ENCODE measurements at regions not wholly inside any gene's neighbourhood (a gene's known extent, or its start where the extent isn't known, plus 50 kb on each side); places are given as distances from the start of the nearest gene placed in this dataset.
"Not testable (repeated sequence)": the region's sequence is repeated elsewhere in the genome, so short reads cannot be mapped to it uniquely, and the experiment has no call there.

GRCh38 chr10:30199376-30200016 is 140.1 kb upstream of the JCAD start:
- no peak overlapping the region for H4K91ac ChIP-seq (ENCODE audit: low read depth, low read length, poor library complexity)
- H3K27me3 ChIP-seq (ENCODE audit: control insufficient read depth in 3 of 3, insufficient read depth in 3 of 3, low read depth in 1 of 3, low read length in 3 of 3), result no peaks in the 10 kb centered on the region
- no peak overlapping the region for H3K4ac ChIP-seq (ENCODE audit: low read length)
- peaks cover 0 to 14% of the 10 kb centered on the region in 2 donors for H3K9me3 ChIP-seq (replicated peaks in 1 of 2; ENCODE audit: control insufficient read depth in 2 of 2, insufficient read depth in 1 of 2, low read depth in 1 of 2, low read length in 2 of 2)
- H2BK15ac ChIP-seq (ENCODE audit: low read length), result no peak overlapping the region
- H3K36me3 ChIP-seq (replicated peaks in 1 of 2; ENCODE audit: control insufficient read depth in 2 of 2, insufficient read depth in 2 of 2, low read length in 2 of 2), result no peaks in the 10 kb centered on the region
- H3K4me2 ChIP-seq (ENCODE audit: insufficient read depth, low read length, poor library complexity, severe bottlenecking), result no peak overlapping the region
- no peak overlapping the region for H3K23ac ChIP-seq (ENCODE audit: low read depth, low read length, poor library complexity)
- peak overlapping the region; percentile 69 for H2AFZ ChIP-seq (ENCODE audit: low read length)
- no peak overlapping the region for H3K9ac ChIP-seq (ENCODE audit: low read depth, low read length, poor library complexity)
- no peak overlapping the region for H3K4me3 ChIP-seq (ENCODE audit: low read length in 2 of 2)
- WGBS, 2 donors (ENCODE audit: extremely low coverage in 2 of 2, insufficient read length in 2 of 2, insufficient replicate concordance in 1 of 2), result no CpG with 5 or more reads among the region's 6 CpGs
- H3K14ac ChIP-seq (ENCODE audit: low read length), result no peak overlapping the region
- H3K4me1 ChIP-seq (ENCODE audit: control insufficient read depth in 2 of 2, insufficient read depth in 1 of 2, low read depth in 1 of 2, low read length in 2 of 2), result peaks cover 2 to 5% of the 10 kb centered on the region in 2 donors
- H4K8ac ChIP-seq (ENCODE audit: low read depth, low read length), result no peak overlapping the region
- H3K18ac ChIP-seq (ENCODE audit: low read length), result no peak overlapping the region
- H2BK12ac ChIP-seq (ENCODE audit: low read length), result no peak overlapping the region
- no peak for DNase-seq (ENCODE audit: low spot score)
- no peak overlapping the region for H2BK120ac ChIP-seq (ENCODE audit: low read depth, low read length)
- no peak overlapping the region for H3K27ac ChIP-seq (replicated peaks; ENCODE audit: low read length)
- H3K79me1 ChIP-seq (ENCODE audit: low read depth, low read length), result no peaks in the 10 kb centered on the region
- no peak overlapping the region for H2BK5ac ChIP-seq (ENCODE audit: low read length)
- H2AK5ac ChIP-seq (ENCODE audit: low read depth, low read length), result no peak overlapping the region

- WGBS, 2 donors (ENCODE audit: extremely low coverage in 2 of 2, insufficient read length in 2 of 2, insufficient replicate concordance in 1 of 2), result no CpG with 5 or more reads among the region's 4 CpGs
- Histone ChIP-seq H3K4me2 (ENCODE audit: insufficient read depth, low read length, poor library complexity, severe bottlenecking) (no peak overlapping the region), H2BK15ac (ENCODE audit: low read length) (no peak overlapping the region), H3K4ac (ENCODE audit: low read length) (no peak overlapping the region), H3K9ac (ENCODE audit: low read depth, low read length, poor library complexity) (no peak overlapping the region), H3K27ac (replicated peaks; ENCODE audit: low read length) (no peak overlapping the region), H3K18ac (ENCODE audit: low read length) (no peak overlapping the region), H2BK120ac (ENCODE audit: low read depth, low read length) (no peak overlapping the region), H2BK12ac (ENCODE audit: low read length) (no peak overlapping the region), H4K91ac (ENCODE audit: low read depth, low read length, poor library complexity) (no peak overlapping the region), H3K14ac (ENCODE audit: low read length) (no peak overlapping the region), H4K8ac (ENCODE audit: low read depth, low read length) (no peak overlapping the region), H3K27me3 (ENCODE audit: control insufficient read depth in 3 of 3, insufficient read depth in 3 of 3, low read depth in 1 of 3, low read length in 3 of 3) (no peaks in the 10 kb centered on the region), H2AFZ (ENCODE audit: low read length) (peak overlapping the region; percentile 64), H3K79me1 (ENCODE audit: low read depth, low read length) (no peaks in the 10 kb centered on the region), H2AK5ac (ENCODE audit: low read depth, low read length) (no peak overlapping the region), H3K4me1 (ENCODE audit: control insufficient read depth in 2 of 2, insufficient read depth in 1 of 2, low read depth in 1 of 2, low read length in 2 of 2) (peaks cover 2 to 5% of the 10 kb centered on the region in 2 donors), H2BK5ac (ENCODE audit: low read length) (no peak overlapping the region), H3K9me3 (replicated peaks in 1 of 2; ENCODE audit: control insufficient read depth in 2 of 2, insufficient read depth in 1 of 2, low read depth in 1 of 2, low read length in 2 of 2) (peaks cover 0 to 17% of the 10 kb centered on the region in 2 donors), H3K36me3 (replicated peaks in 1 of 2; ENCODE audit: control insufficient read depth in 2 of 2, insufficient read depth in 2 of 2, low read length in 2 of 2) (no peaks in the 10 kb centered on the region), H3K4me3 (ENCODE audit: low read length in 2 of 2) (no peak overlapping the region), H3K23ac (ENCODE audit: low read depth, low read length, poor library complexity) (no peak overlapping the region)
- DNase-seq (ENCODE audit: low spot score), result no peak
Observed at GRCh38 chr10:30197186-30197585, 137.8 kb upstream of the JCAD start.

GRCh38 chr10:30196559-30196958 is 137.2 kb upstream of the JCAD start:
- not testable (repeated sequence) for DNase-seq (ENCODE audit: low spot score)

DNA sequence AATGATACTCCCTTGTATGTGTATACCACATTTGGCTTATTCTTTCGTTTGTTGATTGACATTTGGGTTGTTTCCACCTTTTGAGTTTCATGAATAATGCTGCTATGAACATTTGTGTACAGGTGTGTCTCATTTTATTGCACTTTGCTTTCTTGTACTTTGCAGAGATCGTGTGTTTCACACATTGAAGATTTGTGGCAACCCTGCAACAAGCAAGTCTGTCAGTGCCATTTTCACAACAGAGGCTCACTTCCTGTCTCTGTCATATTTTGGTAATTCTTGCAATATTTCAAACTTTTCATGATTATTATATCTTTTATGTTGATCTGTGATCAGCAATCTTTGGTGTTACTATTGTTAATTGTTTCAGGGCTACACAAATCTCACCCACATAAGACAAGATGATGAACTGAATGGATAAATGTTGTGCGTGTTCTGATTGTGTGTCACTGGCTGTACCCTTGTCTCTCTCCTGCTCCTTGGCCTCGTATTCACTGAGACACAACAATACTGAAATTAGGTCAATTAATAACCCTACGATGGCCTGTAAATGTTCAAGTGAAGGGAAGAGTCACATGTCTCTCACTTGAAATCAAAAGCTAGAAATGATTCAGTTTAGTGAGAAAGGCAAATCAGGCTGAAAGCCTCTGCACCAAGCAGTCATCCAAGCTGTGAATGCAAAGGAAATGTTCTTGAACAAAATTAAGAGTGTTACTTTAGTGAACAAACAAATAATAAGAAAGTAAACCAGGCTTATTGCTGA is 133.6 kb upstream of the JCAD start:
- H4K8ac ChIP-seq (ENCODE audit: low read depth, low read length), result no peak overlapping the region
- no peak overlapping the region for H3K4ac ChIP-seq (ENCODE audit: low read length)
- H2AFZ ChIP-seq (ENCODE audit: low read length), result no peak overlapping the region
- H3K36me3 ChIP-seq (replicated peaks in 1 of 2; ENCODE audit: control insufficient read depth in 2 of 2, insufficient read depth in 2 of 2, low read length in 2 of 2), result no peaks in the 10 kb centered on the region
- no peak overlapping the region for H2BK120ac ChIP-seq (ENCODE audit: low read depth, low read length)
- H3K4me1 ChIP-seq (ENCODE audit: control insufficient read depth in 2 of 2, insufficient read depth in 1 of 2, low read depth in 1 of 2, low read length in 2 of 2), result peaks cover 1 to 9% of the 10 kb centered on the region in 2 donors
- H2BK15ac ChIP-seq (ENCODE audit: low read length), result no peak overlapping the region
- no peak overlapping the region for H3K14ac ChIP-seq (ENCODE audit: low read length)
- peaks cover 0 to 17% of the 10 kb centered on the region in 2 donors for H3K9me3 ChIP-seq (replicated peaks in 1 of 2; ENCODE audit: control insufficient read depth in 2 of 2, insufficient read depth in 1 of 2, low read depth in 1 of 2, low read length in 2 of 2)
- no peak overlapping the region for H3K18ac ChIP-seq (ENCODE audit: low read length)
- no peak overlapping the region for H3K9ac ChIP-seq (ENCODE audit: low read depth, low read length, poor library complexity)
- no peak overlapping the region for H3K4me3 ChIP-seq (ENCODE audit: low read length in 2 of 2)
- no CpG with 5 or more reads among the region's 5 CpGs for WGBS, 2 donors (ENCODE audit: extremely low coverage in 2 of 2, insufficient read length in 2 of 2, insufficient replicate concordance in 1 of 2)
- no peak overlapping the region for H2AK5ac ChIP-seq (ENCODE audit: low read depth, low read length)
- H3K27me3 ChIP-seq (ENCODE audit: control insufficient read depth in 3 of 3, insufficient read depth in 3 of 3, low read depth in 1 of 3, low read length in 3 of 3), result no peaks in the 10 kb centered on the region
- no peak for DNase-seq (ENCODE audit: low spot score)
- no peak overlapping the region for H3K27ac ChIP-seq (replicated peaks; ENCODE audit: low read length)
- no peak overlapping the region for H4K91ac ChIP-seq (ENCODE audit: low read depth, low read length, poor library complexity)
- no peak overlapping the region for H2BK12ac ChIP-seq (ENCODE audit: low read length)
- H3K4me2 ChIP-seq (ENCODE audit: insufficient read depth, low read length, poor library complexity, severe bottlenecking), result no peak overlapping the region
- no peaks in the 10 kb centered on the region for H3K79me1 ChIP-seq (ENCODE audit: low read depth, low read length)
- H2BK5ac ChIP-seq (ENCODE audit: low read length), result no peak overlapping the region
- no peak overlapping the region for H3K23ac ChIP-seq (ENCODE audit: low read depth, low read length, poor library complexity)

More at GRCh38 chr10:30196559-30196958, 137.2 kb upstream of the JCAD start:
- not testable (repeated sequence) for H2AFZ ChIP-seq (ENCODE audit: low read length); H4K91ac ChIP-seq (ENCODE audit: low read depth, low read length, poor library complexity); H2AK5ac ChIP-seq (ENCODE audit: low read depth, low read length); H2BK5ac ChIP-seq (ENCODE audit: low read length); H3K18ac ChIP-seq (ENCODE audit: low read length); H3K27me3 ChIP-seq (ENCODE audit: control insufficient read depth in 3 of 3, insufficient read depth in 3 of 3, low read depth in 1 of 3, low read length in 3 of 3); H2BK15ac ChIP-seq (ENCODE audit: low read length); H3K79me1 ChIP-seq (ENCODE audit: low read depth, low read length); H2BK12ac ChIP-seq (ENCODE audit: low read length); H4K8ac ChIP-seq (ENCODE audit: low read depth, low read length); H3K4ac ChIP-seq (ENCODE audit: low read length); H3K4me3 ChIP-seq (ENCODE audit: low read length in 2 of 2); H3K4me1 ChIP-seq (ENCODE audit: control insufficient read depth in 2 of 2, insufficient read depth in 1 of 2, low read depth in 1 of 2, low read length in 2 of 2); H2BK120ac ChIP-seq (ENCODE audit: low read depth, low read length); H3K4me2 ChIP-seq (ENCODE audit: insufficient read depth, low read length, poor library complexity, severe bottlenecking); H3K27ac ChIP-seq (replicated peaks; ENCODE audit: low read length); H3K14ac ChIP-seq (ENCODE audit: low read length); H3K23ac ChIP-seq (ENCODE audit: low read depth, low read length, poor library complexity); H3K9ac ChIP-seq (ENCODE audit: low read depth, low read length, poor library complexity); H3K36me3 ChIP-seq (replicated peaks in 1 of 2; ENCODE audit: control insufficient read depth in 2 of 2, insufficient read depth in 2 of 2, low read length in 2 of 2)
- H3K9me3 ChIP-seq (replicated peaks in 1 of 2; ENCODE audit: control insufficient read depth in 2 of 2, insufficient read depth in 1 of 2, low read depth in 1 of 2, low read length in 2 of 2), result peaks cover 0 to 17% of the 10 kb centered on the region in 2 donors
- no CpG with 5 or more reads among the region's 2 CpGs for WGBS, 2 donors (ENCODE audit: extremely low coverage in 2 of 2, insufficient read length in 2 of 2, insufficient replicate concordance in 1 of 2)

Measured in neuronal stem cell (in vitro differentiated cells).